ENCODE measurements at regions not wholly inside any gene's neighbourhood (a gene's known extent, or its start where the extent isn't known, plus 50 kb on each side); places are given as distances from the start of the nearest gene placed in this dataset.

- DNase-seq (ENCODE audit: insufficient read length, low spot score) (no peak), FAIRE-seq (no peak)
These were observed 192.3 kb upstream of the NSMCE3 start for GRCh38 chr15:29461877-29462276.

DNA sequence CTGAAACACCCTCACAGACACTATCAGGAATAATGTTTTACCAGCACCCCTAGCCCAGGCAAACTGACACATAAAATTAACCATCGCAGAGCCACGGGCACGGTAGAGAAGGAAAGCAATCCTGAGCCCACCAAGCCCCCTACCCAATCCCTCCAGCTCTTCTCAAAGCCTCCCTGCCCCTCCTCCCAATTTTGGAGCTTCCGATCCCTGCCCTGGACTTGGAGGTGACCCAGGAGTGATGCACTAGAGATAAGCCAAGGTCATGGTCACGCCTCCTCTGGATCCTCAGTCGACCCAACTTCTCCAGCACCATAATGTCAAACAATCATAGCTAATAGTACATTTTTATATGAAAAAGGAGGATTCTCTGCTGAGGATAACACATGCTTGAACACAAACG is 188.7 kb upstream of the NSMCE3 start:
- DNase-seq (ENCODE audit: insufficient read length, low spot score) (no peak), FAIRE-seq (no peak)

DNA sequence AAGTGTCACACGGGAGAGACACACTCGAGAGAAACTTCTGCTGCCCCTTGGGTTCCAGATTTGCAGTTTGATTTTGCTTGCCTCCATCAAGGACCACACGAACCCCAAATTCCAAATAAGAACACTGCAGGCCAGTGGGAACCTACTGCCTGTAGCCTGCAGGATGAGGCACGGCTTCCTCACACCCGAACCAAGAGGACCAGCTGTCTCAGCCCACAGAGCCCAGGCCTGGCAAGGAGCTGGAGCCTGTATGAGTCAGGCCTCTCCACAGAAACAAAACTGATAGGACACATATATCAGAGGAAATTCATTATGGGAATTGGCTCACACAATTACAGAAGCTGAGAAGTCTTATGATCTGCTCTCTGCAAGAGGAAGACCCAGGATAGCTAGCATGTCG is 188.1 kb upstream of the NSMCE3 start:
- DNase-seq (ENCODE audit: insufficient read length, low spot score) (no peak), FAIRE-seq (no peak)

- FAIRE-seq (no peak), DNase-seq (ENCODE audit: insufficient read length, low spot score) (no peak)
These were observed 187.3 kb upstream of the NSMCE3 start for GRCh38 chr15:29456964-29457363.

- DNase-seq (ENCODE audit: insufficient read length, low spot score) (no peak), FAIRE-seq (no peak)
These were observed 186.6 kb upstream of the NSMCE3 start for GRCh38 chr15:29456255-29456654.

DNA sequence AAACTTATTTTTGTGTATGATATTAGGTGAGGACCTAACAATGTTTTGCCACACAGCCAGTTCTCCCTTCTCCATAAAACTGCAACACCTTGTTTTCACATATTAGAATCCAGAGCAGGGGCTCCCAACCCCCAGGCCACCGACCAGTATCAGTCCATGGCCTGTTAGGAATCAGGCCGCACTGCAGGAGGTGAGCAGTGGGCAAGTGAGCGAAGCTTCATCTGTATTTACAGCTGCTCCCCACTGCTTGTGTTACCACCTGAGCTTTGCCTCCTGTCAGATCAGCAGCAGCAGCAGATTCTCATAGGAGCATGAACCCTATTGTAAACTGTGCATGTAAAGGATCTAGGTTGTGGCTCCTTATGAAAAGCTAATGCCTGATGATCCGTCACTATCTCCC is 185.9 kb upstream of the NSMCE3 start:
- FAIRE-seq (no peak), DNase-seq (ENCODE audit: insufficient read length, low spot score) (no peak)

DNA sequence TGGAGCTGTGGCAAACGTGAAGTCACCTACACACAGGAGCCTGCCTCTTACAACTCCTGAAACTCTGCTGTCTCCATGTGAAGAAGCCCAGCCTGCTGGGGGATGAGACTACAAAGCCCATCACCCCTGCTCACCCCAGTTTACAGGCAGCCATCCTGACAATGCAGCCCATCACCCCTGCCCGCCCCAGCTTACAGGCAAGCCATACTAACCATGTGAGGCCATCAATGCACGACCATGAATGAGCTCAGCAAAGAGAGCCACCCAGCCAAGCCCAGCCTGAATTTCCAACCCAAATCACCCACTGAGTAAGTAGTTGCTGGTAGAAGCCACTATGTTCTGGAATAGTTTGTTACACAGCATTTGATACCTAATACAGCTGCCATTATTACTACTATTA is 185.4 kb upstream of the NSMCE3 start:
- no peak for FAIRE-seq

GRCh38 chr15:29454506-29454905 is 184.9 kb upstream of the NSMCE3 start:
- DNase-seq (ENCODE audit: insufficient read length, low spot score) (no peak), FAIRE-seq (no peak)

More for the DNA sequence above, 185.4 kb upstream of the NSMCE3 start:
- DNase-seq (ENCODE audit: insufficient read length, low spot score): no peak

DNA sequence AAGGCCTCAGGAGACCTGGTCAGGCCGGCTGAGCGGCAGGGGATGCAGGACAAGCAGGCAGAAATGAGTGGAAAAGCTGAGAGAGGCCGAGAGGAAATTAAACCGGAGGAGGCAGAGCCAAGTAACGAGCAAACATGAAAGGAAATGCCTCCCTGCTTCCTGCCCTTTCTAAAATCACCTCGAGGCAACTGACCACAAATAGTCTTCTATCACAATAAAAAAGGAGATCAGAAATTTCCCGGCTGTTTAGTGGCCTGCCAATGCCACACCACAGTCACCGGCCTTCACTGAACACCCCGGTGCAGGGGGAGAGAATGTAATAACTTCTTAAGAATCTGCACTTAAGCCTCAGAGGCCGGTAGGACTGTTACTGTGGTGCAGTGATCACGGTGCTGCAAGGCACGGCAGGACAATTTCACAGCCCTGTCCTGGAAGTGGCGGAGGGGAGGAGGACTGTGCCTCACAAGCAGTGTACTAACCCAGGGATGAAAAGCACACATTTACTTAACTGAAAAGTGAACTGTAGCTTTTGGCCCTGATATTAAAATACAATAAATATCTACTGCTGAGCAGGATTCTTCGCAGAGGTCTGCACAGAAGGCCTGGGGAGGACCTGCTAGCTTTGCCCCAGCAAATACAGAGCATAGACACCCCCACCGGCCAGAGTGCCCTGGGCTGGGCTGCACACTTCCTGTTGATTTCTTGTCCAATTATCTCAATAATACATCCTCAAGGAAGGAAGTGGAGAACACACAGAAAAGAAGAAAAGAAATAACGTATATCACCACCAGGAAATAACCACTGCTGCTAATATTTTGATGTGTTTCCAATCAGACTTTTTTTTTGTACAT is 183.5 kb upstream of the NSMCE3 start:
- no peak for FAIRE-seq

GRCh38 chr15:29451201-29451781 is 181.7 kb upstream of the NSMCE3 start:
- FAIRE-seq: no peak
- no peak for DNase-seq (ENCODE audit: insufficient read length, low spot score)

More for the DNA sequence above, 183.5 kb upstream of the NSMCE3 start:
- no peak for DNase-seq (ENCODE audit: insufficient read length, low spot score)

DNA sequence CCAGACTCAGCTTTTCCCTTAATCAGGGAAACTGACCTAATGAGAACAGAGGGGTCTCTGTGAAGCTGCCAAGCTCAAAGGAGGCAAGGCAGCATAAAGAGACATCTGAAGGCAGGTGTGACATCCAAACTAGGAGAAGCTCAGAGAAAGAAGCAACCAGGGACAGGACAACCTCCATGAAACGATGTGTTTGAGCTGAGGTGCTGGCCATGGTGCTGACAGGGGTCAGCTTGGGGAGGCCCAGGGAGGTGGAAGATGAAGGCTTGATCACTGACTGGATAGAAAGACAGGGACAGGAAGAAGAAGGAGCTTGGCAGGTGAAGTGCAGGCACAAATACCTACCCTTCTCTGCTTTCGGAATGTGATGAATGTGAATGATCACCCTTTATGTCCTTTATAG is 179.5 kb upstream of the NSMCE3 start:
- DNase-seq (ENCODE audit: insufficient read length, low spot score): no peak
- FAIRE-seq: no peak

DNA sequence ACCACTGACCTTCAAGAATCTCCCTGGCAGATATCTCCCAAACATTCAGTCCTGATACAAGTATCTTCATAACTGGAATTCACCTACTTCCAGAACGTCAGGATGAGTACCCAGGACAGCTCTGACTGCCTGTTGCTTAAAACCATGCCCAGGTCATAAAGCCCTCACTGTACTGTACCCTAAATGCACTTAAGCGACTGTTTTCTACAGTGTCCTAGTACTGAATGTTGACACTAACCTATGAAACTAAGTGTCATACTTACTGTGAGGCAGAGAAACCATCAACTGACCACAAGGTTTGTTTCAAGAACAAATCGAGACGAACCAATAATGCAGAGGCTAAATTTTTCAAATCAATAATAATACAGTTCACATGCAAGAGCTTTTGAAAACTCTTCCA is 178.7 kb upstream of the NSMCE3 start:
- FAIRE-seq: no peak
- no peak for DNase-seq (ENCODE audit: insufficient read length, low spot score)

DNA sequence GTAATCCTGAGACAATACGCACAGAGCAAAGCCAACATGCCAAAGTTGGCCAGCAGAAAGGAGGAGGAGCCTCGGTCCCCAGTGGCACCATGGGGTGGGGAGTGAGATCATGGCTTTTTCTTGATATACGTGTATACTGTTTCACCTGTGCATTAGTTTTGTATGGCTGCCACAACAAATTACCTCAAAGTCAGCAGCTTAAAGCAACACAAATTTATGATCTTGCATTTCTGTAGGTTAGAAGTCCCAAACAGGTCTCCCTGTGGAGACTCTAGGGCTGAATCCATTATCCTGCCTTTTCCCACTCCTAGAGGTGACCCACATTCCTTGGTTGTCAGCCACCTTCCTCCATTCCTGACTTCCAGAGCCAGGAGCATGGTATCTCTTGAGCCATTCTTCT is 176.9 kb upstream of the NSMCE3 start:
- FAIRE-seq: no peak
- DNase-seq (ENCODE audit: insufficient read length, low spot score): no peak

- no peak for DNase-seq (ENCODE audit: insufficient read length, low spot score)
- no peak for FAIRE-seq
These were observed 172.9 kb upstream of the NSMCE3 start for GRCh38 chr15:29442532-29442931.

- FAIRE-seq: no peak
- DNase-seq (ENCODE audit: insufficient read length, low spot score): no peak
These were observed 170.9 kb upstream of the NSMCE3 start for GRCh38 chr15:29440541-29440940.

GRCh38 chr15:29438703-29439055 is 169.1 kb upstream of the NSMCE3 start:
- DNase-seq (ENCODE audit: insufficient read length, low spot score) (no peak), FAIRE-seq (no peak)

- FAIRE-seq: no peak
These were observed 168.5 kb upstream of the NSMCE3 start for GRCh38 chr15:29437888-29438702.

DNA sequence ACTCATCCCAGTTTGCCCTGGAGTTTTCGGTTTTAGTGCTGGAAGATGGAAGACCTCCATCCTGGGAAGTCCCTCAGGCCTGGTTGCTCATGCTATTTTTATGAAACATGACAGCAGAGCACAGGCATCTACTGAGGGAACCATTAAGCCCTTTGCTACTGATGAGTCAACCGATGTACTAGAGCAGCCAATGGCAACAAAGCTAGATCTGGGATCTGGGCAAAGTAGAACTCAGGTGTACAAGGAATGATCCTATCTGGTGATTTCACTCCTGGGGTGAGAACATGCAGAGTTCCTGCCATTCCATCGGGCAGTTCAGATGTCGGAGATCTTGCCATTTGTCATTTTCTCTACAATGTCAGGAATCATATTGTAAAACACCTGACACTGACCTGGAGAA is 166.2 kb upstream of the NSMCE3 start:
- FAIRE-seq (no peak), DNase-seq (ENCODE audit: insufficient read length, low spot score) (no peak)

More at GRCh38 chr15:29437888-29438702, 168.5 kb upstream of the NSMCE3 start:
- no peak for DNase-seq (ENCODE audit: insufficient read length, low spot score)

DNA sequence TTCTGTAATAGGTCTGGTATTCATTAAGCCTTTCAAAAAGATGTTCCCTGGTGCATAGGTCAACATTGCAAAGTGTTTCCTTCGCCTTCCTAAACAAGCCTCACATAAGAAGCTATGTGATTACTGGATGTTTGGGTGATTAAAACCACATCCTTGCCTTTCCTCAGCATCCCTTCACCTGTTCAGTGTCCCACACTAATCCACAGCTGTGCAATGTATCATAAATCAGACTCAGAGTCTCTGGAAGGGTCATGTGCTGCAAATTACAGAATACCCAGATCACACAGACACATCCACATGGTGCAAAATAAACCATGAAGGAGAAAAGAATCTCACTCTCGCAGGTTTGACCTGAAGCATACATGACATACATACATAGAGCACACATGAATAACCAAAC is 164.7 kb upstream of the NSMCE3 start:
- FAIRE-seq: no peak

GRCh38 chr15:29433507-29434248 is 164.1 kb upstream of the NSMCE3 start:
- DNase-seq (ENCODE audit: insufficient read length, low spot score) (no peak), FAIRE-seq (no peak)

More for the DNA sequence above, 164.7 kb upstream of the NSMCE3 start:
- no peak for DNase-seq (ENCODE audit: insufficient read length, low spot score)

- DNase-seq (ENCODE audit: insufficient read length, low spot score) (no peak), FAIRE-seq (no peak)
These were observed 163.4 kb upstream of the NSMCE3 start for GRCh38 chr15:29433050-29433318.
